ENCODE measurements at regions not wholly inside any gene's neighbourhood (a gene's known extent, or its start where the extent isn't known, plus 50 kb on each side); places are given as distances from the start of the nearest gene placed in this dataset.
A peak's percentile ranks its signal among the peaks of the same experiment; 100 is the strongest.

- no peak for DNase-seq (ENCODE audit: low spot score)
These were observed 167.6 kb downstream of the WT1 start for GRCh38 chr11:32267679-32268187.

- DNase-seq (ENCODE audit: low spot score), result no peak
These were observed 161.4 kb downstream of the WT1 start for GRCh38 chr11:32273931-32274330.

- DNase-seq (ENCODE audit: low spot score), result no peak
These were observed 155.7 kb downstream of the WT1 start for GRCh38 chr11:32279672-32280071.

GRCh38 chr11:32280339-32280738 is 155.0 kb downstream of the WT1 start:
- no peak for DNase-seq (ENCODE audit: low spot score)

GRCh38 chr11:32288276-32288675 is 147.1 kb downstream of the WT1 start:
- no peak for DNase-seq (ENCODE audit: low spot score)

GRCh38 chr11:32289701-32290100 is 145.6 kb downstream of the WT1 start:
- no peak for DNase-seq (ENCODE audit: low spot score)

- no peak for DNase-seq (ENCODE audit: low spot score)
These were observed 144.6 kb downstream of the WT1 start for GRCh38 chr11:32290783-32291182.

- DNase-seq (ENCODE audit: low spot score), result peak; percentile 57
These were observed 137.7 kb downstream of the WT1 start for GRCh38 chr11:32297611-32298011.

GRCh38 chr11:32302826-32303225 is 132.5 kb downstream of the WT1 start:
- DNase-seq (ENCODE audit: low spot score), result no peak

GRCh38 chr11:32304521-32304920 is 130.8 kb downstream of the WT1 start:
- no peak for DNase-seq (ENCODE audit: low spot score)

- DNase-seq (ENCODE audit: low spot score), result no peak
These were observed 129.9 kb downstream of the WT1 start for GRCh38 chr11:32305460-32305859.

- DNase-seq (ENCODE audit: low spot score), result no peak
These were observed 127.9 kb downstream of the WT1 start for GRCh38 chr11:32307471-32307870.

GRCh38 chr11:32307913-32308312 is 127.4 kb downstream of the WT1 start:
- DNase-seq (ENCODE audit: low spot score), result no peak

- no peak for DNase-seq (ENCODE audit: low spot score)
These were observed 125.7 kb downstream of the WT1 start for GRCh38 chr11:32309530-32310213.

- DNase-seq (ENCODE audit: low spot score), result no peak
These were observed 125.1 kb downstream of the WT1 start for GRCh38 chr11:32310214-32310601.

- no peak for DNase-seq (ENCODE audit: low spot score)
These were observed 123.8 kb downstream of the WT1 start for GRCh38 chr11:32311346-32312065.

GRCh38 chr11:32312206-32312817 is 123.0 kb downstream of the WT1 start:
- DNase-seq (ENCODE audit: low spot score), result no peak

GRCh38 chr11:32312865-32313403 is 122.4 kb downstream of the WT1 start:
- DNase-seq (ENCODE audit: low spot score), result peak; percentile 73

GRCh38 chr11:32313477-32313876 is 121.9 kb downstream of the WT1 start:
- DNase-seq (ENCODE audit: low spot score), result no peak

- no peak for DNase-seq (ENCODE audit: low spot score)
These were observed 120.2 kb downstream of the WT1 start for GRCh38 chr11:32315121-32315520.

GRCh38 chr11:32316232-32316631 is 119.1 kb downstream of the WT1 start:
- no peak for DNase-seq (ENCODE audit: low spot score)

GRCh38 chr11:32316858-32317642 is 118.3 kb downstream of the WT1 start:
- no peak for DNase-seq (ENCODE audit: low spot score)

All from AG08395 (cell line).